MM.1S (cell line): ENCODE measurements at regions not wholly inside any gene's neighbourhood (a gene's known extent, or its start where the extent isn't known, plus 50 kb on each side); places are given as distances from the start of the nearest gene placed in this dataset.

Source experiments
- DNase-seq: peaks from one replicate; pipeline ENCODE4 v3.0.0-alpha.2; 2015
- H2AFZ ChIP-seq: fragments of 300-600 bp; sonication (generic); 2 replicates; pipeline ENCODE4 v1.6.0; 2016; ENCODE audit warnings: antibody characterized with exemption, low read length
- H3F3A ChIP-seq: fragments of 300-600 bp; sonication (generic); 2 replicates; pipeline ENCODE4 v1.6.1; 2016; ENCODE audit warnings: mild to moderate bottlenecking, antibody characterized with exemption, low read length, moderate library complexity, mixed read lengths; ENCODE audit not compliant: insufficient read depth
- H3K27ac ChIP-seq: fragments of 300-600 bp; sonication (generic); 2 replicates; pipeline ENCODE4 v1.5.1; 2016; ENCODE audit warnings: mild to moderate bottlenecking, low read length
- H3K27me3 ChIP-seq: fragments of 300-600 bp; sonication (generic); replicated peaks from 2 replicates; pipeline ENCODE4 v1.6.0; 2016; ENCODE audit warnings: low read length; ENCODE audit not compliant: insufficient read depth
- H3K36me3 ChIP-seq: fragments of 300-600 bp; sonication (generic); replicated peaks from 2 replicates; pipeline ENCODE4 v1.6.1; 2016; ENCODE audit warnings: mild to moderate bottlenecking, low read length, mixed read lengths; ENCODE audit not compliant: insufficient read depth
- H3K4me1 ChIP-seq: fragments of 300-600 bp; sonication (generic); 2 replicates; pipeline ENCODE4 v1.6.1; 2016; ENCODE audit warnings: low read length, mixed read lengths
- H3K4me2 ChIP-seq: fragments of 300-600 bp; sonication (generic); 2 replicates; pipeline ENCODE4 v1.6.0; 2016; ENCODE audit warnings: low read depth, low read length
- H3K4me3 ChIP-seq: fragments of 300-600 bp; sonication (generic); 2 replicates; pipeline ENCODE4 v1.5.1; 2016; ENCODE audit warnings: low read length, mixed read lengths
- H3K79me2 ChIP-seq: fragments of 300-600 bp; sonication (generic); 2 replicates; pipeline ENCODE4 v1.6.1; 2016; ENCODE audit warnings: mixed run types, low read length, mixed read lengths
- H3K9ac ChIP-seq: fragments of 300-600 bp; sonication (generic); 2 replicates; pipeline ENCODE4 v1.6.1; 2016; ENCODE audit warnings: low read length, mixed read lengths
- H3K9me2 ChIP-seq: fragments of 300-600 bp; sonication (generic); replicated peaks from 2 replicates; pipeline ENCODE4 v1.6.1; 2016; ENCODE audit warnings: mild to moderate bottlenecking, low read length, mixed read lengths; ENCODE audit not compliant: insufficient read depth
- H3K9me3 ChIP-seq: fragments of 300-600 bp; sonication (generic); replicated peaks from 2 replicates; pipeline ENCODE4 v1.6.1; 2016; ENCODE audit warnings: mild to moderate bottlenecking, low read length, mixed read lengths; ENCODE audit not compliant: insufficient read depth
- H4K20me1 ChIP-seq: fragments of 300-600 bp; sonication (generic); 2 replicates; pipeline ENCODE4 v1.6.1; 2016; ENCODE audit warnings: mild to moderate bottlenecking, low read length, moderate library complexity, mixed read lengths; ENCODE audit not compliant: insufficient read depth
- EZH2 ChIP-seq: fragments of 300-600 bp; sonication (generic); optimal IDR thresholded peaks from 2 replicates; pipeline ENCODE3; 2017; ENCODE audit warnings: low read depth, mild to moderate bottlenecking, antibody characterized with exemption, low read length, mixed read lengths
- EZH2phosphoT487 ChIP-seq: fragments of 300-600 bp; sonication (generic); IDR thresholded peaks from 2 replicates; pipeline ENCODE4 v1.6.1; 2018; ENCODE audit warnings: antibody characterized with exemption, low read length
- TF ChIP-seq, protein P1 (sequence below): fragments of 300-600 bp; sonication (generic); IDR thresholded peaks from 2 replicates; pipeline ENCODE4 v1.5.1; 2016; ENCODE audit warnings: antibody characterized with exemption, low read length, mixed read lengths

DNA sequence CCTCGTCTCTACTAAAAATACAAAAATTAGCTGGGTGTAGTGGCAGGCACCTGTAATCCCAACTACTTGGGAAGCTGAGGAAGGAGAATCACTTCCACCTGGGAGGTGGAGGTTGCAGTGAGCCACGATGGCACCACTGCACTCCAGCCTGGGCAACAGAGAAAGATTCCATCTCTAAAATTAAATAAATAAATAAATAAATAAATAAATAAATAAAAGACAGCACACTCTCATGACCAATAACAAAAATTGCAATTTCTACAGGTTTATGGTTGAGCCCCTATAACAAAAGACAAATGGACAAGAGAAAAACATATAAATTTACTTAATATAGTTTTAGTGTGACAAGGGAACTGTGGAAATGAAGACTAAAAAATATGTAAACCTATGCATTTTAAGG, 384.1 kb downstream of the CDH19 start:
- H3K27ac ChIP-seq: no peak overlapping the region
- no peaks in the 10 kb centered on the region for H3K4me1 ChIP-seq
- H3K4me3 ChIP-seq: no peak overlapping the region
- H3K4me2 ChIP-seq: no peak overlapping the region
- no peaks in the 10 kb centered on the region for H3K9me2 ChIP-seq
- DNase-seq: no peak
- no peak overlapping the region for H2AFZ ChIP-seq
- H4K20me1 ChIP-seq: no peaks in the 10 kb centered on the region
- H3K36me3 ChIP-seq: no peaks in the 10 kb centered on the region
- no peaks in the 10 kb centered on the region for H3K79me2 ChIP-seq
- H3F3A ChIP-seq: no peaks in the 10 kb centered on the region
- H3K27me3 ChIP-seq: no peaks in the 10 kb centered on the region
- TF ChIP-seq, protein P1, sequence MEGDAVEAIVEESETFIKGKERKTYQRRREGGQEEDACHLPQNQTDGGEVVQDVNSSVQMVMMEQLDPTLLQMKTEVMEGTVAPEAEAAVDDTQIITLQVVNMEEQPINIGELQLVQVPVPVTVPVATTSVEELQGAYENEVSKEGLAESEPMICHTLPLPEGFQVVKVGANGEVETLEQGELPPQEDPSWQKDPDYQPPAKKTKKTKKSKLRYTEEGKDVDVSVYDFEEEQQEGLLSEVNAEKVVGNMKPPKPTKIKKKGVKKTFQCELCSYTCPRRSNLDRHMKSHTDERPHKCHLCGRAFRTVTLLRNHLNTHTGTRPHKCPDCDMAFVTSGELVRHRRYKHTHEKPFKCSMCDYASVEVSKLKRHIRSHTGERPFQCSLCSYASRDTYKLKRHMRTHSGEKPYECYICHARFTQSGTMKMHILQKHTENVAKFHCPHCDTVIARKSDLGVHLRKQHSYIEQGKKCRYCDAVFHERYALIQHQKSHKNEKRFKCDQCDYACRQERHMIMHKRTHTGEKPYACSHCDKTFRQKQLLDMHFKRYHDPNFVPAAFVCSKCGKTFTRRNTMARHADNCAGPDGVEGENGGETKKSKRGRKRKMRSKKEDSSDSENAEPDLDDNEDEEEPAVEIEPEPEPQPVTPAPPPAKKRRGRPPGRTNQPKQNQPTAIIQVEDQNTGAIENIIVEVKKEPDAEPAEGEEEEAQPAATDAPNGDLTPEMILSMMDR: no peak
- TF ChIP-seq EZH2 (no peak), EZH2phosphoT487 (no peak)
- no peak overlapping the region for H3K9ac ChIP-seq
- no peaks in the 10 kb centered on the region for H3K9me3 ChIP-seq

DNA sequence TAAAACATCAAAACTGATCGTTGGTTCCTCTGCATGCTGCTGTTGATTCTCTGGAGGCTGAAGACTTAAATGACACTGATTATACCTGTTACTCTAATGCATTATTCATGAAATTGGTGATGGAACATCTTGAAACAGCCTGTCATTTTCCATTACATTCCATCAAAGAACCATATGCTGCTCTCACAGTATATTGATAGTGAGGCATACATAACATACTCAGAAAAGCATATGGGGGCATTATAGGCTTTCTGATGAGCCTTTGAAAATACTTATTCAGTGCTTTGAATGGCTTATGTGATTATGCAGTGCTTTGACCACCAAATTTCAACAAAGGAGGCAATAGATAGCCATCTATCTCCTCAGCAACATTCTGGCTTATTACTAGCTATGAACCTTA, 392.1 kb downstream of the CDH19 start:
- H3F3A ChIP-seq: no peaks in the 10 kb centered on the region
- H3K4me2 ChIP-seq: no peak overlapping the region
- H3K4me1 ChIP-seq: no peaks in the 10 kb centered on the region
- H3K27me3 ChIP-seq: no peaks in the 10 kb centered on the region
- H2AFZ ChIP-seq: no peak overlapping the region
- DNase-seq: no peak
- TF ChIP-seq, protein P1: no peak
- no peak for TF ChIP-seq EZH2
- H3K9me3 ChIP-seq: no peaks in the 10 kb centered on the region
- H3K4me3 ChIP-seq: no peak overlapping the region
- H3K79me2 ChIP-seq: no peaks in the 10 kb centered on the region
- H3K36me3 ChIP-seq: no peaks in the 10 kb centered on the region
- H4K20me1 ChIP-seq: no peaks in the 10 kb centered on the region
- H3K9ac ChIP-seq: no peak overlapping the region
- H3K9me2 ChIP-seq: no peaks in the 10 kb centered on the region
- no peak overlapping the region for H3K27ac ChIP-seq

DNA sequence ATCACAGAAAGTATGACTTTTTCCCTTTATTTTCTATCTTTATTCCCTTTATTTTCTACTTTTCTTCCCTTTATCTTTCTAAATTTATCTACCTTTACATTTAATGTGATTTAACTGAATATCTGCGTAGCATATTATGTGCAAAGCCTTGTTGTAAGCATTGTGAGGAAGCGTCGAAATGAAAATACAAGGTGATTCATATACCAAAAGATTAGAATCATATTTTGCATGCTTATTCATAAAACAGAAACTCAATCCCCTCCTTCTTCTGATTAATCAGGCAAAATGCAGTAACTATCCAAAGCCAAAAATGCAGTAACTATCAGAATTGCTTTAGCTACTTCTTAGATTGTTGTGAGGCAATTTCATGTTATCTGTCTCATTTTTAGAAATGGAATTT, 393.0 kb downstream of the CDH19 start:
- Histone ChIP-seq H3K9ac (no peak overlapping the region), H3F3A (no peaks in the 10 kb centered on the region), H3K4me1 (no peaks in the 10 kb centered on the region), H3K9me3 (no peaks in the 10 kb centered on the region), H2AFZ (no peak overlapping the region), H3K79me2 (no peaks in the 10 kb centered on the region), H3K36me3 (no peaks in the 10 kb centered on the region), H3K4me2 (no peak overlapping the region), H3K9me2 (no peaks in the 10 kb centered on the region), H3K27me3 (no peaks in the 10 kb centered on the region), H3K4me3 (no peak overlapping the region), H4K20me1 (no peaks in the 10 kb centered on the region), H3K27ac (no peak overlapping the region)
- TF ChIP-seq EZH2 (no peak), EZH2phosphoT487 (no peak)
- TF ChIP-seq, protein P1: no peak
- DNase-seq: no peak

DNA sequence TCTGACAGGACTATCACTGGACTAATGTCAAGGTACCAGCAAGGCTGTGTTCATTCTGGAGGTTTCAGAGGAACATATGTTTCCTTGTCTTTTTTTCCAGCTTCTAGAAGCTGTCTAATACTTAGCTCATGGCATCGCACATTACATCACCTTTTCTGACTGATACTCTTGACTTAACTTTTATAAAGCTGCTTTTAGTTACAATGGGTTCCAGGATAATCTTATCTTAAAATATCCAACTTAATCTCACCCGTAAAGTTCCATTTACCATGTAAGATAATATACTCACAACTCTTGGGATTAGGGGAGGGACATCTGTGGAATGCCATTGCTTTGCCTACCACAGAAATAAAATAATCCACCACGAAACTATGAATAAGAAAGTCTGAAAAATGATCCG, 394.2 kb downstream of the CDH19 start:
- TF ChIP-seq EZH2: no peak

More for the DNA sequence above, 394.2 kb downstream of the CDH19 start:
- H3K79me2 ChIP-seq: no peaks in the 10 kb centered on the region
- H4K20me1 ChIP-seq: no peaks in the 10 kb centered on the region
- no peaks in the 10 kb centered on the region for H3F3A ChIP-seq
- no peak overlapping the region for H3K4me2 ChIP-seq
- H3K27ac ChIP-seq: no peak overlapping the region
- no peaks in the 10 kb centered on the region for H3K9me2 ChIP-seq
- no peak for DNase-seq
- H3K9me3 ChIP-seq: no peaks in the 10 kb centered on the region
- no peaks in the 10 kb centered on the region for H3K36me3 ChIP-seq
- no peak overlapping the region for H2AFZ ChIP-seq
- H3K4me1 ChIP-seq: no peaks in the 10 kb centered on the region
- H3K4me3 ChIP-seq: no peak overlapping the region
- no peak overlapping the region for H3K9ac ChIP-seq
- H3K27me3 ChIP-seq: no peaks in the 10 kb centered on the region
